A673 (cell line): ENCODE measurements at regions not wholly inside any gene's neighbourhood (a gene's known extent, or its start where the extent isn't known, plus 50 kb on each side); places are given as distances from the start of the nearest gene placed in this dataset.

Experiments
- BruUV-seq: library from RNA; stranded (reverse); fragments of 400-500 nt; replicated peaks from 2 replicates; lab custom pipeline; 2021; lab: Mats Ljungman, UMichigan
- CTCF ChIA-PET: fragments of 300-600 bp; sonication (Branson Sonifier 250); formaldehyde crosslinking; loops from one replicate; lab custom pipeline; 2022; ENCODE audit warnings: antibody characterized with exemption; lab: Charles Lee
- POLR2A ChIA-PET: fragments of 300-600 bp; sonication (Branson Sonifier 250); formaldehyde crosslinking; loops from one replicate; lab custom pipeline; 2022; ENCODE audit warnings: antibody characterized with exemption; ENCODE audit not compliant: low non-redundant PET; lab: Charles Lee
- DNase-seq: peaks from one replicate; pipeline ENCODE4 v3.0.0-alpha.2; 2015; ENCODE audit warnings: low spot score
- H3K27ac ChIP-seq: fragments of 200-600 bp; sonication (generic); 2 replicates; pipeline ENCODE4 v1.5.1; 2016; ENCODE audit warnings: mixed run types, low read depth, mild to moderate bottlenecking, mixed read lengths, antibody characterized with exemption, low read length; ENCODE audit not compliant: poor library complexity, severe bottlenecking
- H3K27me3 ChIP-seq: fragments of 200-600 bp; sonication (generic); replicated peaks from 2 replicates; pipeline ENCODE4 v1.6.1; 2017; ENCODE audit warnings: mixed run types, low read depth, mild to moderate bottlenecking, mixed read lengths, antibody characterized with exemption, low read length; ENCODE audit not compliant: insufficient read depth, poor library complexity
- H3K36me3 ChIP-seq: fragments of 200-600 bp; sonication (generic); 2 replicates; pipeline ENCODE4 v1.6.1; 2016; ENCODE audit warnings: mixed run types, mild to moderate bottlenecking, mixed read lengths, antibody characterized with exemption, low read length; ENCODE audit not compliant: insufficient read depth, poor library complexity, severe bottlenecking
- H3K4me1 ChIP-seq: fragments of 200-600 bp; sonication (generic); 2 replicates; pipeline ENCODE4 v1.6.1; 2017; ENCODE audit warnings: mixed run types, mild to moderate bottlenecking, mixed read lengths, antibody characterized with exemption, low read length; ENCODE audit not compliant: insufficient read depth, poor library complexity, severe bottlenecking
- H3K4me3 ChIP-seq: fragments of 200-600 bp; sonication (generic); 2 replicates; pipeline ENCODE4 v1.5.1; 2016; ENCODE audit warnings: low read depth, mixed run types, mild to moderate bottlenecking, mixed read lengths, low read length; ENCODE audit not compliant: poor library complexity, severe bottlenecking
- H3K9me3 ChIP-seq: fragments of 200-600 bp; sonication (generic); 2 replicates; pipeline ENCODE4 v1.6.1; 2016; ENCODE audit warnings: mixed run types, low read depth, mild to moderate bottlenecking, mixed read lengths, antibody characterized with exemption, low read length; ENCODE audit not compliant: poor library complexity, severe bottlenecking
- CTCF ChIP-seq: fragments of 300-800, 200-600 bp; sonication (generic); conservative IDR thresholded peaks from 2 replicates; pipeline ENCODE4 v1.5.1; 2017; ENCODE audit warnings: low read depth, mild to moderate bottlenecking, antibody characterized with exemption, low read length, moderate library complexity, mixed read lengths
- EZH2 ChIP-seq: fragments of 200-600 bp; sonication (generic); IDR thresholded peaks from 2 replicates; pipeline ENCODE4 v1.6.1; 2017; ENCODE audit warnings: borderline replicate concordance, low read depth, mild to moderate bottlenecking, mixed read lengths, antibody characterized with exemption, low read length; ENCODE audit not compliant: poor library complexity, severe bottlenecking
- intact Hi-C: fragments of 100-400 bp; cut with micrococcal nuclease; formaldehyde crosslinking; loops from one replicate; pipeline ENCODE4 v1.10.0; 2022; ENCODE audit not compliant: unreplicated experiment

- DNase-seq: no peak
- intact Hi-C loops: no loop called here
- CTCF ChIA-PET: no interaction called here
Measured at GRCh38 chr11:134730561-134731212, 318.6 kb upstream of the B3GAT1 start.

DNA sequence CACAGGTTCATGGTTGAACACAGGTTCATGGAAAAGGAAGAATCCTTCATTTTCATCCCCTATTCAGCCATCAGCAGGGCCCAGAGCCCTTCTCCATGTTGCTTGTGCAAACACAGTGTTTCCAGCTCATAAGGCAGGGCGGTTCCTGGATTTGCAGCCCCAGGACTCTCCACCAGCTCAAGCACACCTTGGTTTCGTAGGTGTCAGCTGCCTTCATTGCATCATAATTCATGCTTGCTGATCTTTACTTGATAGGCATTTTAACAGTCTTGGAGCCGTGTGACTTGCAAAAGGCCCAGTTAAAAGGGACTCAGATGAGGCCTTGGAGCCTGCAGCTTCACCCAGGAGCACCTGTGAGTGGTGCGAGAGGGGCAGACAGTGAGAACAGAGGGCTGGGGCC is 318.1 kb upstream of the B3GAT1 start:
- CTCF ChIA-PET: no interaction called here
- POLR2A ChIA-PET: no interaction called here
- TF ChIP-seq EZH2 (no peak), CTCF (no peak)

More at GRCh38 chr11:134730561-134731212, 318.6 kb upstream of the B3GAT1 start:
- no TSS peak for BruUV-seq
- H3K4me1 ChIP-seq: no peaks in the 10 kb centered on the region
- POLR2A ChIA-PET: no interaction called here
- H3K4me3 ChIP-seq: no peak overlapping the region
- no peak for TF ChIP-seq CTCF
- TF ChIP-seq EZH2: no peak
- no peaks in the 10 kb centered on the region for H3K36me3 ChIP-seq
- no peaks in the 10 kb centered on the region for H3K27me3 ChIP-seq
- H3K9me3 ChIP-seq: no peaks in the 10 kb centered on the region
- H3K27ac ChIP-seq: no peak overlapping the region

GRCh38 chr11:134728186-134728585 is 316.1 kb upstream of the B3GAT1 start:
- intact Hi-C loops: no loop called here
- Histone ChIP-seq H3K4me3 (no peak overlapping the region), H3K27me3 (no peaks in the 10 kb centered on the region), H3K9me3 (no peaks in the 10 kb centered on the region), H3K36me3 (no peaks in the 10 kb centered on the region), H3K4me1 (no peaks in the 10 kb centered on the region), H3K27ac (no peak overlapping the region)
- DNase-seq: no peak
- no peak for TF ChIP-seq CTCF
- no peak for TF ChIP-seq EZH2
- BruUV-seq: no TSS peak
- ChIA-PET POLR2A (no interaction called here), CTCF (no interaction called here)

More for the DNA sequence above, 318.1 kb upstream of the B3GAT1 start:
- no peaks in the 10 kb centered on the region for H3K27me3 ChIP-seq
- intact Hi-C loops: no loop called here
- no peaks in the 10 kb centered on the region for H3K36me3 ChIP-seq
- BruUV-seq: no TSS peak
- no peaks in the 10 kb centered on the region for H3K4me1 ChIP-seq
- no peak overlapping the region for H3K27ac ChIP-seq
- no peak overlapping the region for H3K4me3 ChIP-seq
- no peaks in the 10 kb centered on the region for H3K9me3 ChIP-seq
- no peak for DNase-seq
